OCI-LY1 (cell line): ENCODE measurements at regions not wholly inside any gene's neighbourhood (a gene's known extent, or its start where the extent isn't known, plus 50 kb on each side); places are given as distances from the start of the nearest gene placed in this dataset.

ENCODE experiments used
- H2AFZ ChIP-seq: fragments of 200-600 bp; sonication (generic), shearing (Covaris generic); 2 replicates; pipeline ENCODE4 v1.6.0; 2014; ENCODE audit warnings: antibody characterized with exemption, mild to moderate bottlenecking, low read length
- H3F3A ChIP-seq: fragments of 200-600 bp; sonication (generic), shearing (Covaris generic); 2 replicates; pipeline ENCODE4 v1.6.0; 2014; ENCODE audit warnings: mild to moderate bottlenecking, antibody characterized with exemption, low read length, moderate library complexity; ENCODE audit not compliant: insufficient read depth
- H3K27ac ChIP-seq: fragments of 200-600 bp; sonication (generic); 2 replicates; pipeline ENCODE4 v1.5.1; 2014; ENCODE audit warnings: low read length, mixed run types, mild to moderate bottlenecking, low read depth; ENCODE audit not compliant: poor library complexity, severe bottlenecking
- H3K27me3 ChIP-seq: fragments of 200-600 bp; sonication (generic); 2 replicates; pipeline ENCODE4 v1.6.0; 2014; ENCODE audit warnings: antibody characterized with exemption, mild to moderate bottlenecking, low read length, moderate library complexity; ENCODE audit not compliant: insufficient read depth
- H3K36me3 ChIP-seq: fragments of 200-600 bp; sonication (generic); 2 replicates; pipeline ENCODE4 v1.6.1; 2014; ENCODE audit warnings: mild to moderate bottlenecking, antibody characterized with exemption, low read length, moderate library complexity, mixed read lengths; ENCODE audit not compliant: insufficient read depth
- H3K4me1 ChIP-seq: fragments of 200-600 bp; sonication (generic); 2 replicates; pipeline ENCODE4 v1.5.1; 2014; ENCODE audit warnings: mild to moderate bottlenecking, low read length, moderate library complexity; ENCODE audit not compliant: insufficient read depth, severe bottlenecking
- H3K4me2 ChIP-seq: fragments of 200-600 bp; sonication (generic), shearing (Covaris generic); 2 replicates; pipeline ENCODE4 v1.6.1; 2014; ENCODE audit warnings: low read length
- H3K4me3 ChIP-seq: fragments of 200-600 bp; sonication (generic); 2 replicates; pipeline ENCODE4 v1.5.1; 2014; ENCODE audit warnings: low read length, low read depth, mild to moderate bottlenecking, mixed read lengths; ENCODE audit not compliant: poor library complexity, severe bottlenecking
- H3K79me2 ChIP-seq: fragments of 200-600 bp; shearing (Covaris generic); 2 replicates; pipeline ENCODE4 v1.6.1; 2016; ENCODE audit warnings: mixed run types, low read length, mixed read lengths; ENCODE audit not compliant: insufficient read depth
- H3K9ac ChIP-seq: fragments of 200-600 bp; sonication (generic), shearing (Covaris generic); 2 replicates; pipeline ENCODE4 v1.6.1; 2014; ENCODE audit warnings: mild to moderate bottlenecking, low read length, mixed read lengths
- H3K9me2 ChIP-seq: fragments of 200-600 bp; sonication (generic), shearing (Covaris generic); 2 replicates; pipeline ENCODE4 v1.6.1; 2014; ENCODE audit warnings: low read depth, mild to moderate bottlenecking, low read length, mixed read lengths
- H3K9me3 ChIP-seq: fragments of 200-600 bp; shearing (Covaris generic); 2 replicates; pipeline ENCODE4 v1.6.1; 2014; ENCODE audit warnings: low read length, mixed read lengths
- H4K20me1 ChIP-seq: fragments of 200-600 bp; sonication (generic), shearing (Covaris generic); 2 replicates; pipeline ENCODE4 v1.6.0; 2016; ENCODE audit warnings: mild to moderate bottlenecking, low read length; ENCODE audit not compliant: insufficient read depth
- CTCF ChIP-seq: fragments of 200-600 bp; sonication (generic), shearing (Covaris generic); IDR thresholded peaks from 2 replicates; pipeline ENCODE4 v1.5.1; 2017; ENCODE audit warnings: mild to moderate bottlenecking, antibody characterized with exemption, low read length, moderate library complexity, mixed read lengths
- EZH2 ChIP-seq: fragments of 200-600 bp; sonication (generic), shearing (Covaris generic); IDR thresholded peaks from 2 replicates; pipeline ENCODE4 v1.8.0; 2017; ENCODE audit warnings: borderline replicate concordance, mixed run types, mild to moderate bottlenecking, antibody characterized with exemption, low read length, moderate library complexity, mixed read lengths

DNA sequence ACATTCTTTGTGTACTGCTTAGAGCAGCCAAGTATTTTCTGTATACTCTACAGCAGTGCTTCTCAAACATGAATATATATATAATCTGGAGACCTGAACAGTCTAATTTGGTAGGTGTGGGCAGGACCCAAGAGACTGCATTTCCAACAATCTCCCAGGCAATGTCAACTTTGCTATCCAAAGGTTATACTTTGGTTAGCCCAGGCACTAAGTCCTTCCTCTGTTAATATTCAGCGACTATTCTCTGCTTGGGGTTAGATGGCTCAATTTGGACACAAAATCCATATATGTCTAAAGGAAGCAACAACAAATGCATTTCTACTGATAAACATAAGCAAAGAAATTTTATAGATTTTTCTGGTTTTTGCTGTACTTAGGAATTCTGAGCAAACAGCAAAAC, 480.0 kb upstream of the RPS6KA3 start:
- H3K79me2 ChIP-seq: no peaks in the 10 kb centered on the region
- no peak for TF ChIP-seq EZH2
- no peak for TF ChIP-seq CTCF
- no peaks in the 10 kb centered on the region for H3K9me3 ChIP-seq
- H3K4me3 ChIP-seq: no peak overlapping the region
- H3K9me2 ChIP-seq: no peaks in the 10 kb centered on the region
- H4K20me1 ChIP-seq: no peaks in the 10 kb centered on the region
- no peaks in the 10 kb centered on the region for H3K36me3 ChIP-seq
- H3K27me3 ChIP-seq: no peaks in the 10 kb centered on the region
- no peak overlapping the region for H2AFZ ChIP-seq
- no peak overlapping the region for H3K4me2 ChIP-seq
- no peak overlapping the region for H3K27ac ChIP-seq
- H3K9ac ChIP-seq: no peak overlapping the region
- no peaks in the 10 kb centered on the region for H3F3A ChIP-seq
- H3K4me1 ChIP-seq: no peaks in the 10 kb centered on the region

DNA sequence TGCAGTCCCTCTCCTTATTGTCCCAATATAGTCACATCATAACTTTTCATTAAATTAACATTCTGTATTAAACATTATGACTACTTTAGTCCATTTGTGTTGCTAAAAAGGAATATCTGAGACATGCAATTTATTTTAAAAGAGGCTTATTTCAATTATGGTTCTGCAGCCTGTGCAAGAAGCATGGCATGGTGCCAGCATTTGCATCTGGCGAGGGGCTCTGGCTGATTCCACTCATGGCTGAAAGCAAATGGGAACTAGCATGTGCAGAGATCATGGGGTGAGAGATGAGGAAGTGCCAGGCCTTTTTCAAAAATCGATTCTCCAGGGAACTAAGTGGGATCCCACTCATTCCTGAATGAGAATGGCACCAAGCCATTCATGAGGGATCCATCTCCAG, 476.3 kb upstream of the RPS6KA3 start:
- Histone ChIP-seq H3K79me2 (no peaks in the 10 kb centered on the region), H2AFZ (no peak overlapping the region), H3K4me2 (no peak overlapping the region), H3K9me2 (no peaks in the 10 kb centered on the region), H3K36me3 (no peaks in the 10 kb centered on the region), H4K20me1 (no peaks in the 10 kb centered on the region), H3K27ac (no peak overlapping the region), H3K27me3 (no peaks in the 10 kb centered on the region), H3K9me3 (no peaks in the 10 kb centered on the region), H3F3A (no peaks in the 10 kb centered on the region), H3K4me3 (no peak overlapping the region), H3K9ac (no peak overlapping the region), H3K4me1 (no peaks in the 10 kb centered on the region)
- TF ChIP-seq EZH2 (no peak), CTCF (no peak)

DNA sequence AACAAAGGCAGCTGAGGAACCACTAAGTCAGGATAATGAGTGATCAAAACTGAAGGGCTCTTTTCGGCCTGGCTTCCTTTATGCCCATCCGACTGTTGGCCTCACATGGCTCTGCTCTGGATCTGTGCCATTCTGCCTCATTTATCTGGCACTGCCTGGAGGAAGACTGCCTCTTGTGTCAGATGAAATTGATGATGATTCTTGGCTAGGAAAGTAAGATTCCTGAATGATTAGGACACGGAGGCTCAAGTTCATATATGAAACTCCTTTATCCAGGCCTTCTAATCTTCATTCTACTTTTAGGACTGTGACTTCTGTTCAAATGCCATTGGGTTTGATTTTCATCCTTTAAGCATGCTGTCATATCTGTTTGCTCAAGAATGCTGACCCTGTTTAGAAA, 475.4 kb upstream of the RPS6KA3 start:
- H3K9ac ChIP-seq: no peak overlapping the region
- no peak overlapping the region for H2AFZ ChIP-seq
- TF ChIP-seq EZH2 (no peak), CTCF (no peak)

More for the DNA sequence above, 475.4 kb upstream of the RPS6KA3 start:
- Histone ChIP-seq H3K27ac (no peak overlapping the region), H3K4me2 (no peak overlapping the region), H3K4me3 (no peak overlapping the region), H3K36me3 (no peaks in the 10 kb centered on the region), H3K9me3 (no peaks in the 10 kb centered on the region), H3F3A (no peaks in the 10 kb centered on the region), H3K9me2 (no peaks in the 10 kb centered on the region), H3K27me3 (no peaks in the 10 kb centered on the region), H4K20me1 (no peaks in the 10 kb centered on the region), H3K4me1 (no peaks in the 10 kb centered on the region), H3K79me2 (no peaks in the 10 kb centered on the region)
